Fibroblast of skin of back (primary cell): ENCODE measurements at regions not wholly inside any gene's neighbourhood (a gene's known extent, or its start where the extent isn't known, plus 50 kb on each side); places are given as distances from the start of the nearest gene placed in this dataset.

Source experiments
- DNase-seq: peaks from one replicate; pipeline ENCODE4 v3.0.0-alpha.2; 2013

- DNase-seq: no peak
These were observed 50.3 kb upstream of the STX16 start for GRCh38 chr20:58600756-58601155.

GRCh38 chr20:58599966-58600365, 51.1 kb upstream of the STX16 start:
- no peak for DNase-seq

- DNase-seq: peak; percentile 27
These were observed 52.7 kb upstream of the STX16 start for GRCh38 chr20:58598211-58599015.

- no peak for DNase-seq
These were observed 53.7 kb upstream of the STX16 start for GRCh38 chr20:58597249-58597891.

- DNase-seq: peak; percentile 37
These were observed 54.3 kb upstream of the STX16 start for GRCh38 chr20:58596750-58597248.

- DNase-seq: no peak
These were observed 54.8 kb upstream of the STX16 start for GRCh38 chr20:58596244-58596643.

- no peak for DNase-seq
These were observed 55.9 kb upstream of the STX16 start for GRCh38 chr20:58595167-58595566.

GRCh38 chr20:58593880-58594638, 57.0 kb upstream of the STX16 start:
- no peak for DNase-seq

- DNase-seq: no peak
These were observed 58.9 kb upstream of the STX16 start for GRCh38 chr20:58592076-58592695.

- DNase-seq: no peak
These were observed 60.2 kb upstream of the STX16 start for GRCh38 chr20:58590679-58591473.

- no peak for DNase-seq
These were observed 63.6 kb upstream of the STX16 start for GRCh38 chr20:58587467-58587866.

- DNase-seq: no peak
These were observed 64.5 kb upstream of the STX16 start for GRCh38 chr20:58586565-58587093.

- DNase-seq: peak; percentile 35
These were observed 65.1 kb upstream of the STX16 start for GRCh38 chr20:58585753-58586540.

GRCh38 chr20:58584881-58585752, 66.0 kb upstream of the STX16 start:
- peak; percentile 36 for DNase-seq

GRCh38 chr20:58584051-58584824, 66.8 kb upstream of the STX16 start:
- no peak for DNase-seq

GRCh38 chr20:58583586-58583985, 67.5 kb upstream of the STX16 start:
- no peak for DNase-seq

GRCh38 chr20:58583176-58583575, 67.9 kb upstream of the STX16 start:
- peak; percentile 15 for DNase-seq

GRCh38 chr20:58580474-58580835, 65.3 kb upstream of the APCDD1L start:
- DNase-seq: no peak
